B cell (primary cell): ENCODE measurements at regions not wholly inside any gene's neighbourhood (a gene's known extent, or its start where the extent isn't known, plus 50 kb on each side); places are given as distances from the start of the nearest gene placed in this dataset.

Source experiments
- EZH2 ChIP-seq: IDR thresholded peaks from 2 replicates; pipeline ENCODE4 v1.6.1; 2012; ENCODE audit warnings: borderline replicate concordance, low read depth, mild to moderate bottlenecking, moderate library complexity, low read length; ENCODE audit not compliant: insufficient read depth, poor library complexity, severe bottlenecking
- TF ChIP-seq, protein P1 (sequence below): fragments of 200-600 bp; IDR thresholded peaks from one replicate; pipeline ENCODE4 v1.8.0; 2022; ENCODE audit warnings: antibody characterized with exemption, mild to moderate bottlenecking

- TF ChIP-seq, protein P1, sequence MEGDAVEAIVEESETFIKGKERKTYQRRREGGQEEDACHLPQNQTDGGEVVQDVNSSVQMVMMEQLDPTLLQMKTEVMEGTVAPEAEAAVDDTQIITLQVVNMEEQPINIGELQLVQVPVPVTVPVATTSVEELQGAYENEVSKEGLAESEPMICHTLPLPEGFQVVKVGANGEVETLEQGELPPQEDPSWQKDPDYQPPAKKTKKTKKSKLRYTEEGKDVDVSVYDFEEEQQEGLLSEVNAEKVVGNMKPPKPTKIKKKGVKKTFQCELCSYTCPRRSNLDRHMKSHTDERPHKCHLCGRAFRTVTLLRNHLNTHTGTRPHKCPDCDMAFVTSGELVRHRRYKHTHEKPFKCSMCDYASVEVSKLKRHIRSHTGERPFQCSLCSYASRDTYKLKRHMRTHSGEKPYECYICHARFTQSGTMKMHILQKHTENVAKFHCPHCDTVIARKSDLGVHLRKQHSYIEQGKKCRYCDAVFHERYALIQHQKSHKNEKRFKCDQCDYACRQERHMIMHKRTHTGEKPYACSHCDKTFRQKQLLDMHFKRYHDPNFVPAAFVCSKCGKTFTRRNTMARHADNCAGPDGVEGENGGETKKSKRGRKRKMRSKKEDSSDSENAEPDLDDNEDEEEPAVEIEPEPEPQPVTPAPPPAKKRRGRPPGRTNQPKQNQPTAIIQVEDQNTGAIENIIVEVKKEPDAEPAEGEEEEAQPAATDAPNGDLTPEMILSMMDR = no peak
- TF ChIP-seq EZH2 = no peak
Observed at GRCh38 chr5:176134529-176135223, 103.5 kb upstream of the SIMC1 start.
